Right renal pelvis (tissue), 4 donors: ENCODE measurements at regions not wholly inside any gene's neighbourhood (a gene's known extent, or its start where the extent isn't known, plus 50 kb on each side); places are given as distances from the start of the nearest gene placed in this dataset.

ENCODE experiments used
- DNase-seq, 4 donors: peaks; one replicate each; pipeline ENCODE4 v3.0.0-alpha.2; 2013; ENCODE audit warnings: low read depth in 4 of 4, low spot score in 3 of 4, missing footprints in 1 of 4

DNA sequence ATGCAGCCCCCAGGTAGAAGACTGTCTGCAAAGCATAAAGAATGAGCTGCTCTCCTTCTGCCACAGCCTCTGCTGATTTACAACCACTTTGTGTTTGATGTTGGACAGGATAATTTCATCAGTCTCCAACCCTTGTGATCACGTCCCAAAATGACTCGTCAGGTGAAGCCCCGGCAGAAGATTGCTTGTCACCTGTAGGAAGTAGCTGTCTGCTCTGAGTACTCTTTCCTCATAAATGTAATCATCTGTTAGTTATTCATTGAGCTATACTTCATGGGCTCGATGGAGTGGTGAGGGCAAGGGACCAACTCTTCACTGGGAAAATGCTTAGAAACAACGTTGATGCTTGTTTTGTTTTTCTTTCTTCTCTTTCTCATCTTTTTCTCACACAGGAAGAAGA, 290.9 kb upstream of the SP8 start:
- DNase-seq: no peak

DNA sequence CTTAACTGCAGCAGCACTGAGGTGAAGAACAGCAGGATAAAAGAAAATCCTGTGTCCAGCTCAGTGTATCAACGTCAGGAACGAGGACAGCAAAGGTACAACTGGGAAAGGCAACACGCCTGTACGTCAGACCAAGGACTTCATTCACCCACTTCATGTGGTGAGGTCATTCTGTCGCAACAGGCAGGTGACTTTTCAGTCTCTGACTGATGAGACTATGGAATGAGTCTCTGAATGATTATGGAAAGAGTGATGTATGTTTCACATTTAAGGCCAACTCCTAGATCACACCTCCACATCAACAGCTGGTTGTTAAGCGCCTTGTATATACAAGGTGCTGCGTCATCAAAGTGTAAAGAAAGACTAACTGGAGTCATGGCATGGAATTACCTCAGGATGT, 297.6 kb upstream of the SP8 start:
- DNase-seq: no peak

DNA sequence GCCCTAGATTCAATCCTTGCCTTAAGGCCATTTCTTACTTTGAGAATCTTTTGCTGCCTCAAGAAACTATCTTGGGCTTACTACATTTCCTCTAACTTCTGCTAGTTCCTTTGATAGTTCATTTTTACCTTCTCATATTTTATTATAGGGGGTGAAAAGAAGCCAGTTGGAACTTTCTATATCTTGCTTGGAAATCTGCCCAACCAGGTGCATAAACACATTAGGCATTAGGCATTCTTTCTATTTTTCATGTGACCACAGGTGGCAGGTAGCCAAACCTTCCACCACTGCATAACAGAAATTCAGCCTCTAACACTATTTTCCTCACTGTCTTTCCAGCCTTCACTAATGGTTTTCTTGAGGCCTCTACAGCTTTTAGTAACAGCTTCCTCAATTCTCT, 300.0 kb upstream of the SP8 start:
- peak; percentile 18 to 62 (median 44) for DNase-seq

DNA sequence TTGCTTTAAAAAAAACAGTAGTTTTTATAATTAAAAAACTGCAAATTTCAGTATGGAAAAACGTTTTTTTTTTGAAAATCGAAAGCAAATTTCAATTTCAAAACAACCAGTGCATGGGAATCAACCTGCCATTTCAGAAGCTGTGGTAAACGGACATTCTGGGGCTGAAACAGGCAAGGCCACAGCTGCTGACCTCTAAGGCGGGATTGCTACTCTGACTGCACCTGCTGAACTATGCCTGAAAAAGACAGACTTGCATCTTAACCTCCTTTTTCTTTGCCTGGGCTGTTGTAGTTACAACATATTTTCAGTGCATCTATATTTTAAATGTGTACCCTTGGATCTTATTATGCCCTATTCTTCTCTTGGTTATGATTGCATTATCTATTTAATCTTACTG, 303.0 kb upstream of the SP8 start:
- no peak for DNase-seq

DNA sequence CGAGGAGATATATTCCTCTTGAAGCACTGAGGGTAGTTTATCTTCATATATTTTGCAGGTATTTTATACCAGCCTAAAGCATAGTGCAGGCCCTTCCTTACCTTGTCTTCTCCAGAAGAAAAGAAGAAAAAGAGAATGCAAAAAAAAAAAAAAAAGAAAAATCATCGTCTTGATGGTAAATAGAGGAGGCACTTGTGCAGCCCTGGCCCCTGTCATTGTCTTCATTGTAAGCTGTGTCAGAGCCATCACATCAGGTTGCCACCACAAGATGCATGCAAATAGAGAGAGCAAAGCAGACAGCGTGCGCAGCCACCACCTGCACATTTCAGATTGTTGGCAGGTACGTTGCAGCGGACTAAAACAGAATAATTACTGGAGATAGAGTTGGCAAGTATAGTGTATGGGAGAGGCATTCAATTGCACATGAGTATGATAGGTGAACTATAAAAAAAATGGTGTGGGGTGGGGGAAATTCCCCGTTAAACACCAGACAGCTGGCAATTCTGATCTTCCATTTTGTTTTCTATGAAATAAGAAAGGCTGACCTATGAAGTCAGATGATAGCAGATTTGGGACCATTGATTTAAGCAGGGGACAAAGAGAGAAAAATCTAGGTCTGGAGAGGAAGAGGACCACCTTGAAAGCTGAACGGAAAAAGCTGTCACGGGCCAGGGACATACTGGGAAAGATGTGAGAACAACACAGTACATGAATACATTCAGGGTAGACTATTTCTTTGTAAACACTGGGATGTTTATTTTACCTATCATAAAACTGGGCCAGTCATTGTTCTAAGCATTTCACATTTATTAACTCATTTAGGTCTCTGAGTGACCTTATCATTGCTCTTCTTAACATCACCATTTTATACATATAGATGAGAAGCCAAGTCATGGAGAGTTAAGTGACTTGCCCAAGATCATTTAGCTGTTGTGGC, 306.3 kb upstream of the SP8 start:
- no peak for DNase-seq

DNA sequence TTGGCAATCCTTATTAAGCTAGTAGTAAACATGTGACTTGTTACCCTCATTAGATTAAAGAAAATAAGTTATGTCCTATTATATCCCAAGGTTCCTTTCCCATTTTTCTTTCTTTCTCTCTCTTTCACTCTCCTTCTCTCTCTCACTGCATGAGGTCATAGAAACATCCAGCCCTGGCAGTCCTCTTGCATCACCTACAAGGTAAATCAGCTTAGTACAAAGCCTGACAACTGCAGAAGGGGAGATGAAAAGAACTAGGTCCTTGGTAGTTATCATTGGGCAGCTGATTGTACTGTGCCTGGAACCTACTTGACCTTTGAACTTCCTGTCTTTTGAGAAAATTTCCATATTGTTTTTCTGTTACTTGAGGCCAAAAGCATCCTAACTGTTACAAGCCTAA, 307.9 kb upstream of the SP8 start:
- DNase-seq: no peak

DNA sequence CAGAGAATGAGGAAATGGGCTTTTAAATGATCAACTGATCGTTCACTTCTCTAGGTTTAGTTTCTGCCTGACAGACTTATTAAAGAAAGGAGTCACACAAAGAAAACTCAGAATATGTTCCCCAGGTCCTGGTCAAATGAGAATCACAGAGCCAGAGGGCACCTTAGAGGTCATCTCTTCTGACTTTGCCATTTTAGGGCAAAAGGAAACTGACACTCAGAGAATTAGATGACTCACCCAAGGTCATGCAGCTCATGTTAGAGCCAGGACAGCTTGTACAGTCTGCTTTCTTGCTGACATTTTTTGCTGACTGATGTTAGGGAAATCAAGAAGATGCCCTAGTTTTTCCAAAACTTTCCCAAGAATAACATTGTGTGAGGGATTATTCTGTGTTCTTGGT, 312.7 kb upstream of the SP8 start:
- DNase-seq: no peak

DNA sequence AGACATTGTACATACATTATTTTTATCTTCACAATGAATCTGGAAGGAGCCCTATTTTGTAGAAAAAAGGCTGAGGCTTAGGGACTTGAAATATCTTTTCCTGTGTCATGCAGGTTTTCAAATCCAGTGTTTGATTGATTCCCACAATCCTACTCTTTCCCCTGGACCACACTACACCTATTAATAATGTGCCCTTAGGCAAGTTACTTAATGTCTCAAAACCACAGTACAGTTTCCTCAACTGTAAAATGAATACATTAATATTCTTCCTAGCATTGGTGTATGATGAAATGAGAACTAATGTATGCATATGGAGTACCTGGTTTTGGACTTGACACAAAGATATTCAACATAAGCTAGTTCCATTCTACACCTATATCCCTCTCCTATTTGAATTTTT, 313.3 kb upstream of the SP8 start:
- DNase-seq: no peak

DNA sequence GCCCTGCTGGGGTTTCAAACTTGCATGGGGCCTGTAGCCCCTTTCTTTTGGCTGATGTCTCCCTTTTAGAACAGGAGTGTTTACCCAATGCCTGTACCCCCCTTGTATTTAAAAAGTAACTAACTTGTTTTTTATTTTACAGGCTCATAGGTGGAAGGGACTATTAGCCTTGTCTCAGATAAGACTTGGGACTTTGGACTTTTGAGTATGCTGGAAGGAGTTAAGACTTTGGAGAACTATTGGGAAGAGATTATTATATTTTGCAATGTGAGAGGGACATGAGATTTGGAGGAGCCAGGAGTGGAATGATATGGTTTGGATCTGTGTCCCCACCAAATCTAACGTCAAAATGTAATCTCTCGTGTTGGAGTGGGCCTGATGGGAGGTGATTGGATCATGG, 314.9 kb upstream of the SP8 start:
- no peak for DNase-seq

DNA sequence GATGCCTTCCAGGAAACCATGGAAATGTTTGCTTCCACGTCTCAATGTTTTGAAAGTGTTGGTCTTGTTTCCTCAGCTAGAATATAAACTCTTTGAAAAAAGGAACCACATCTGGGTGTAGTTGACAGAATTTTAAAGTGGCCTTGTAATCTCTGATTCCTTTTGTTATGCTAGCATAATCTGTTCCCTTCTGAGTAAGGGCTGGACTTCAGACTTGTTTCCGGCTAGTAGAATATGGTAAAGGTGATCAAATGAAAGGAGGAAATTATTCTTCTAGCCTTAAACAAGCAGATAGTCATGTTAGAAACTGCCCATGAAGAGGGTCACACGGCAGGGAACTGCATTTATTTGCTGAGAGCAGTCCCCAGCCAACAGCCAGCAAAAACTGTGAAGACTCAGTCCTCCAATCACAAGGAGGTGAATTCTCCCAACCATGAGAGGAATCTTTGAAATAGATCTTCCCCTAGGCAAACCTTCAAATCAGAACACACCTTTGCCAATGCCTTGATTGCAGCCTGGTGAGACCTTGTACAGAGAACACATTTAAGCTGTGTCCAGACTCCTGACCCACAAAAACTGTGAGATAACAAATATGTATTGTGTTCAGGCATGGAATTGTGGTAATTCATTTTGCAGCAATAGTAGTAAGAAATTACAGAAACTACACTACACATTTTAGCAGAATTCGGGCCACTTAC, 316.9 kb upstream of the SP8 start:
- no peak for DNase-seq

DNA sequence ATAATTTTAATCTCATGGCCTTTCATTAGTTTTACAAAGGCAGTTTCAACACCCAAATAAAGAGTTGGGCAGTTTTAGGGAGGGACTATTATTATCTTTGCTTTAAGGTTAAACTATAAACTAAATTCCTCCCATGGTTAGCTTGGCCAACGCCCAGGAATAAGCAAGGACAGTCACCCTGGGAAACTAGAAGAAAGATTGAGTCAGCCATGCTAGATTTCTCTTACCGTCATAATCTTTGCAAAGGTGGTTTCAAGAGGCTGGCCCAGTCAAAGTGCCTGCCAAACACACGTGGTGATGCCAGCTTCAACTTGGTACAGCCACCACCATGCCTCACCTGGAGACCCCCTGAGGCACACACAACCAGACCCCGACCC, 317.4 kb upstream of the SP8 start:
- DNase-seq: no peak

DNA sequence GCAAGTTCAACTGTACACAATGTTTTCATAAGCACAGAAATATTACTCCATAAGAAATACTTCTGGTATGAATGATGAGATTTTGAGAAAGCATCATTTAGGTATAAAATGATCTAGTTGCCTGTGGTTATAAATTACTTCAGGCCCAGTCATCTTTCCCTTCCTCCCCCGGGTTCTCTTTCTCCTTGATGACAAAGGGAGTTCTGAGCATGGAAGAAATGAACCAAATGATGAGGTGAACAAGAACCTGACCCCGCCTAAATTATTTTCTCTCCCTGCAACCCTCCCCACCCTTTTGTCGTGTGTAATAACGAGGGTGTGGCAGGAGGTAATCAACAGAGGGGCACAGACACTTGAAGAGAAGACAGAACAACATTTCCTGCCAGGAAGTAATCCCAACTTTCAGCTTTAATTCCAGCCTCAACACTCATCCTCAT, 319.6 kb upstream of the SP8 start:
- DNase-seq: no peak

DNA sequence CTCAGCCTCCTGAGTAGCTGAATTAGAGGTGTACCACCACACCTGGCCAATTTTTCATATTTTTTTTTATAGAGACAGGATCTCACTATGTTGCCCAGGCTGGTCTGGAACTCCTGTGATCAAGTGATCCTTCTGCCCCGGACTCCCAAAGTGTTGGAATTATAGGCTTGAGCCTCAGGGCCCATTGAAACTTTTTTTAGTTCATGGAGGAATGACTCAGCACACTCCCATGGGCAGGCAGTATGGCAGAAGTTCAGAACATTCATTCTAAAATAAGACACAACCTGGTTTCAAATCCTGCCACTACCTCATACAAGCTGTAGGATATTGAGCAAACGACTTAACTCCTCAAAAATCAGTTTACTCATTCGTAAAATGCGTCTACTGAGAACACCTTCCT, 320.4 kb upstream of the SP8 start:
- DNase-seq: no peak

DNA sequence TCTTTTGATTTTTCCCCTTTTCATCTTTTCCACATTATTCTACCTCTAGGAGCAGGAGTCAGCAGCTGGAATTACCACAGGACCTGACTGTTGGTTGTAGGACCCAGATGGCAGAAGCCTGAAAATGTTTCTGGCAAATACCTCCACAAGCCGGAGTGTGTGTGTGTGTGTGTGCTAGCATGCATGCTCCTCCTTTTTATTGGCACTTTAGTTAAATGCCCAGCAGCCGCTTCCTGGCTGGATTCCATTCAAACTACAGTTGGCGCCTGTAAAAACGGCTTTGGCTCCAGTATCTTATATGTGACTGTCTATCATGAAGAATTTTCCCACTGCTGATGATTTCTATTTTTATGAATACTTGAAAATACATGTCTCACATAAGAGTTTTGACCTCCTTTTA, 319.7 kb upstream of the SP4 start:
- DNase-seq: no peak

DNA sequence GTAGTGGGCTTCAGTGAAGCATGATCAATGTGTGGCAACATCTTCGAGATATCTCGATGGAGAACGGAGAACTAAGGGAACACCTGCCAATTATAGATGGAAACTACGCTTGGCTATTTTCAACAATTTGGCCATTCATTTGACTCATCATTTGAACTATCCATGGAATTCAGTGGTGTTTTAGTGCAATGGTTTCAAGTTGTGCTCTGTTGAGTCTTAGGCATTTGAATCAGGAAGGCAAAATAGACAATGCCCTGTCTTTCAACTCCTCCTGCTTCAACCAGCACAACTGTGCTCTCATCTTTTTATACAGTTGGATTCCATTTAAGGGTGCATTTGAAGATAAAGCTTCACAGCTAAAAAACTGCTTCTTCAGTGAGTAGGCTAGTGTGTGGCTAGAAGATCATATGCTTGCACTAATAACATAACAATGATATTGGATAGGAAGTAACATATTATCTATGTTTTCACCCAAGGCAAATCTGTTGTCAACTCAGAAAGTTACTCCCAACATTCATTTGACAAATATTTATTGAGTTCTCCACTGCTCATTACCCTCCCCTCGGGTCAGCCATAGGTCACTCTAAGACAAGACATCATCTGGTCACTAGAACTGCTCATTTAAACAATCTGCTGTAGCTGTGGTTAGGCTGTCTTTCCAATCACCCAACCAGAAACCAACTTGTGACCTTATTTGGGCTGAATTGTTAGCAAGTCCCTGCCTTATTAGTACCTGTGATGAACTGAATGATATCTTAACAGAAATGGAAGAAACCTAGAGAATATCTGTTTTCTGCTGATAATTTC, 314.1 kb upstream of the SP4 start:
- DNase-seq: no peak

DNA sequence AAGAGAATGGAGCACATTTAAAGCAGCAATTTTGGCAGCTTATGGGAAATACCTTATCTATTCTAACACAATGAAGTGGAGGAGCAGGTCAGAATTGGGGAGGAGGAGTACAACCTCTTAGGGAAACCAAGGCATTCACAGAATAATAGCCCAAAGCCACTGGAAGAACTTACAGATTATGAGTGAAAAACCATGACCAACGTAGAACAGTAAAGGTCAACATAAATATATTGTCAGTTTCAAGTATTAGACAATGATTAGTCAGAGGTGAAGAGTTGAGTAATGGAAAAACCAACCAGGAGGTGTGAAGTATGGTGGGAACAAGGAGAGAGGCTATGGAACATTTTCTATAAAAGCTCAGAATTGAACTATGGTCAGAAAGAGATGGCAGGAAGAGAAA, 304.3 kb upstream of the SP4 start:
- DNase-seq: no peak

DNA sequence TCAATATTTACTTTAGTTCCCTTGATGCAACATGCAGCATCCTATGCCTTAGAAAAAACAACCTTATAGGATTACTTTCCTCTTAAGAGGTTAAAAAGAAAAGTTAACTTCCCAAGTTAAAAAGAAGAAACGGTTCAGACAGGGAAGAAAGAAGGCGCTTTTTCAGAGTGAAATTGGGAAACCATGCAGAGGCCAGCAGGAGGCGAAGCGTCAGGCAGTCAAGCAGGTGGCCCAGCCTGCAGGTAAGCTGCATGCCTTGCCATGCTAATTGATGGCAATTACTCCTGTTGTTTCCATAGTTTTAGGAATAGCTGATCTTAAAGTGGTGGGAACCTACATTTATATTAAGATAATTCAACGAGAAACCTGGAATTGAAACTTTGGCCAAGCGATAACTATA, 302.6 kb upstream of the SP4 start:
- DNase-seq: no peak

DNA sequence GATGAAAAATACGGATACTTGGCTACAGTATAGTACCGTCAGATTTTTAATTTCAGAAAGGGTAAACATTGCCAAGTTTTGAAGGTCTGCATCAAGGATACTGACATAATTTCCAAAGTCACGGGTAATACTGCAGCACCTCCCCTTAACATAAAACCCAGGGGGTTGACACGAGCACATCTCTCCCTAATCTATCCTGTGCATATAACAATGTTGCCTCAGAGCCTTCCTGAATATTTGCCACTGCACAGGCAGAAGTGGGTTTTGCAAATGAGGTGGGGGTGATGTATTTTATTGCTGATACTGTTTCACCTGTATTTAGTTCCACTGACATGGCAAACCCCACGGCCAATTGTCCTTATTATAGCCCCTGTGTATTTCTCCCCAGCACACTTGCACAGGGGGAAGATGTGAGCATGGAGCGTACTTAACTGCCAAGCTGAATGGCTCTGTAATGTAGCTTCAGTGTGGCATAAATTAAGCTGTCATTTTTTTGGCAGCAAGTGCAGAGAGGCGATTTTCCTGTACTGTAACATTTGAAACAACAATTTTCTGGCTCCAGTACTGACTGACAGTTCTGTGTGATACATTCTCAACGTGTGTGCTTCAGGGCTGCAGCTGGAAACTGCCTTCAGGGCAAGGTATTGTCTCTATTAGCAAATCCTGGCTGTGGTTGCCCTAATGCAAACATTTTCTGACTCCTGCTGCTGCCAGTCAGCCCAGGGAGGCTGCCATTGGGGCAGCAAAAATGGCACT, 299.6 kb upstream of the SP4 start:
- peak; percentile 16 to 36 (median 26) for DNase-seq

DNA sequence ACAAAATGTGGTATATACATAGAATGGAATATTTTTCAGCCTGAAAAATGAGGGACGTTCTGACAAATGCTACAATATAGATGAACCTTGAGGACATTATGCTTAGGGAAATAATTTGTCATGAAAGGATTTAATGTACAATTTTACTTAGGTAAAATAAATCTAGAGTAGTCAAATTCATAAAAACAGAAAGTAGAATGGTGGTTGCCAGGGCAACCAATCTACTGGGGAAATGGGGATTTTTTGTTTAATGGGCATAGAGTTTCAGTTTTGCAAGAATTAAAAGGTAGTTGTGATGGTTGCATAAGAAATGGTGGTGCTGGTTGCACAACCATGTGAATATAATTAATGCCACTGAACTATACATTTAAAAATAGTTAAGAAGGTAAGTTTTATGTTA, 296.0 kb upstream of the SP4 start:
- DNase-seq: no peak

DNA sequence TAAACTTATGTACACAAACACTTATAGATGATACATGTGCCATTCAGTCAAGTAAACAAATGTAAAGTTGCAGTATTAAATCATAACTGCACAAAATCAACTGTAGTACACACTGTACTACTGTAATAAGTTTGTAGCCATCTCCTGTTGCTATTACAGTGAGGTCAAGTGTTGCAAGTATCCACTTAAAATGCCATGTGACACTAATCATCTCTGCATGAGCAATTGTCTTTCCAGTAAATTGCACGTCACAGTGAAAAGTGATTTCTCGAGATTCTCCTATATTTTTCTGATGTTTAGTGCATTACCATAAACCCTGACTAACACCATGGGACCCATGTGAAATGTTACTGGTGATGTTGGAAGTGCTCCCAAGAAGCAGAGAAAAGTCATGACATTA, 293.3 kb upstream of the SP4 start:
- DNase-seq: no peak

DNA sequence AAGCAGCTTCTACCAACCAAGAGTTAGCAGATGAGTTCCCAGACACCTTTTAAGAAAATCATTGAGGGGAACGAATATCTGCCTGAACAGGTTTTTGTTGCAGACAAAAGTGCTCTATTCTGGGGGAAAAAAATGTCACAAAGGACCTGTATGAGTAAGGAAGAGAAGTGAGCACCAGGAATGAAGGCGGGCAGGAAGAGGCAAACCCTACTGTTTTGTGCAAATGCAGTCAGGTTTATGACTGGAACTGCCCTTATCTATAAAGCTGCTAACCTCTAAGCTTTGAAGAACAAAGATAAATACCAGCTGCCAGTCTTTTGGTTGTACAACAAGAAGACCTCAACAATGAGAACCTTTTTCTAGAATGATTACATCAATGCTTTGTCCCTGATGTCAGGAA, 292.4 kb upstream of the SP4 start:
- DNase-seq: no peak
